Thyroid gland (tissue), 4 donors: ENCODE measurements at regions not wholly inside any gene's neighbourhood (a gene's known extent, or its start where the extent isn't known, plus 50 kb on each side); places are given as distances from the start of the nearest gene placed in this dataset.
A peak's percentile ranks its signal among the peaks of the same experiment; 100 is the strongest.

Source experiments
- DNase-seq, 2 donors: peaks; one replicate each; pipeline ENCODE4 v3.0.0-alpha.2; 2019
- H3K27ac ChIP-seq, 3 donors: fragments of 200-600 bp; sonication (generic); 1 replicate in 2 of 3; 2 replicates in 1 of 3; pipeline ENCODE4 v1.5.1; 2016 to 2019; ENCODE audit warnings: mild to moderate bottlenecking in 1 of 3, moderate library complexity in 1 of 3
- H3K27me3 ChIP-seq: fragments of 200-600 bp; sonication (generic); one replicate; pipeline ENCODE4 v1.5.1; 2019
- H3K36me3 ChIP-seq, 2 donors: fragments of 200-600 bp; sonication (generic); one replicate each; pipeline ENCODE4 v1.5.1; 2016 to 2019
- H3K4me1 ChIP-seq, 2 donors: fragments of 200-600 bp; sonication (generic); one replicate each; pipeline ENCODE4 v1.5.1; 2017 to 2019
- H3K4me3 ChIP-seq, 3 donors: fragments of 200-600 bp; sonication (generic); replicated peaks in 1 of 3; 1 replicate in 2 of 3; 2 replicates in 1 of 3; pipeline ENCODE4 v1.5.1; 2016; ENCODE audit warnings: mild to moderate bottlenecking in 1 of 3
- H3K9me3 ChIP-seq: fragments of 200-600 bp; sonication (generic); one replicate; pipeline ENCODE4 v1.5.1; 2017
- CTCF ChIP-seq, 6 experiments: fragments of 200-600 bp in 3 of 6; fragments of 450-650 bp in 3 of 6; sonication (generic) in 3 of 6; IDR thresholded peaks; one replicate each; pipeline ENCODE4 v1.5.1; 2016 to 2019; ENCODE audit warnings: antibody characterized with exemption in 6 of 6, mild to moderate bottlenecking in 2 of 6, inconsistent platforms in 1 of 6, moderate library complexity in 1 of 6
- POLR2A ChIP-seq, 2 donors: fragments of 450-650 bp; IDR thresholded peaks; one replicate each; pipeline ENCODE4 v1.6.1; 2017; ENCODE audit warnings: antibody characterized with exemption in 2 of 2, mild to moderate bottlenecking in 2 of 2, moderate library complexity in 1 of 2
- WGBS, 2 donors: methylation state at CpG; one replicate each; pipeline ENCODE4 v1.1.5; 2017; 5-methylcytosine and 5-hydroxymethylcytosine counted together
- intact Hi-C: fragments of 100-400 bp; cut with DNase I; formaldehyde crosslinking; loops from one replicate; pipeline ENCODE4 v1.15.1; 2023

GRCh38 chr13:50588491-50589130 is 254.9 kb downstream of the DLEU7 start:
- no peak for TF ChIP-seq CTCF (IDR thresholded peaks at IDR 0.05)
- no peak for TF ChIP-seq POLR2A (IDR thresholded peaks at IDR 0.05)
- Histone ChIP-seq H3K4me3 (no peak overlapping the region), H3K36me3 (no peaks in the 10 kb centered on the region), H3K27ac (no peak overlapping the region), H3K9me3 (no peaks in the 10 kb centered on the region), H3K4me1 (peaks cover 0 to 9% of the 10 kb centered on the region in 2 donors), H3K27me3 (no peaks in the 10 kb centered on the region)
- intact Hi-C loops: no loop called here
- WGBS, 2 donors: 87 to 93% methylated on average over 6 of the region's 6 CpGs
- DNase-seq: no peak

GRCh38 chr13:50589139-50589538 is 254.4 kb downstream of the DLEU7 start:
- no peak overlapping the region for H3K27ac ChIP-seq
- no peaks in the 10 kb centered on the region for H3K9me3 ChIP-seq
- H3K4me3 ChIP-seq: no peak overlapping the region
- peaks cover 0 to 9% of the 10 kb centered on the region in 2 donors for H3K4me1 ChIP-seq
- TF ChIP-seq POLR2A (IDR thresholded peaks at IDR 0.05) (no peak), CTCF (IDR thresholded peaks at IDR 0.05) (no peak)
- H3K27me3 ChIP-seq: no peaks in the 10 kb centered on the region
- intact Hi-C loops: no loop called here
- H3K36me3 ChIP-seq: no peaks in the 10 kb centered on the region
- DNase-seq: peak; percentile 23 to 27

- no peak for TF ChIP-seq POLR2A (IDR thresholded peaks at IDR 0.05)
- no peak for TF ChIP-seq CTCF (IDR thresholded peaks at IDR 0.05)
- Histone ChIP-seq H3K36me3 (no peaks in the 10 kb centered on the region), H3K9me3 (no peaks in the 10 kb centered on the region), H3K27ac (no peak overlapping the region), H3K4me1 (peaks cover 0 to 9% of the 10 kb centered on the region in 2 donors), H3K4me3 (no peak overlapping the region), H3K27me3 (no peaks in the 10 kb centered on the region)
- no peak for DNase-seq
- 74 to 78% methylated on average over 2 of the region's 2 CpGs for WGBS, 2 donors
- intact Hi-C loops: no loop called here
Observed at GRCh38 chr13:50589651-50590054, 253.8 kb downstream of the DLEU7 start.

- Histone ChIP-seq H3K36me3 (no peaks in the 10 kb centered on the region), H3K9me3 (no peaks in the 10 kb centered on the region), H3K27ac (no peak overlapping the region), H3K4me1 (peaks cover 0 to 9% of the 10 kb centered on the region in 2 donors), H3K27me3 (no peaks in the 10 kb centered on the region), H3K4me3 (no peak overlapping the region)
- no peak for DNase-seq
- 89 to 90% methylated on average over 2 of the region's 2 CpGs for WGBS, 2 donors
- no peak for TF ChIP-seq CTCF (IDR thresholded peaks at IDR 0.05)
- TF ChIP-seq POLR2A (IDR thresholded peaks at IDR 0.05): no peak
- intact Hi-C loops: no loop called here
Observed at GRCh38 chr13:50592412-50593155, 250.9 kb downstream of the DLEU7 start.

- TF ChIP-seq CTCF (IDR thresholded peaks at IDR 0.05): no peak
- TF ChIP-seq POLR2A (IDR thresholded peaks at IDR 0.05): no peak
- WGBS, 2 donors: 84 to 97% methylated on average over 1 of the region's 1 CpG
- DNase-seq: no peak
Observed at GRCh38 chr13:50593207-50593606, 250.3 kb downstream of the DLEU7 start.

More at GRCh38 chr13:50593207-50593606, 250.3 kb downstream of the DLEU7 start:
- no peaks in the 10 kb centered on the region for H3K36me3 ChIP-seq
- intact Hi-C loops: no loop called here
- peaks cover 0 to 9% of the 10 kb centered on the region in 2 donors for H3K4me1 ChIP-seq
- H3K27ac ChIP-seq: no peak overlapping the region
- no peaks in the 10 kb centered on the region for H3K9me3 ChIP-seq
- no peaks in the 10 kb centered on the region for H3K27me3 ChIP-seq
- no peak overlapping the region for H3K4me3 ChIP-seq
